ENCODE measurements at regions not wholly inside any gene's neighbourhood (a gene's known extent, or its start where the extent isn't known, plus 50 kb on each side); places are given as distances from the start of the nearest gene placed in this dataset.

GRCh38 chrX:9227276-9227675, 193.3 kb upstream of the FAM9B start:
- intact Hi-C loops (cut with DNase I; ENCODE audit: low total_unique reads) = no loop called here
- H3K9me3 ChIP-seq = no peaks in the 10 kb centered on the region
- H3K27ac ChIP-seq = no peak overlapping the region
- TF ChIP-seq, protein P1, sequence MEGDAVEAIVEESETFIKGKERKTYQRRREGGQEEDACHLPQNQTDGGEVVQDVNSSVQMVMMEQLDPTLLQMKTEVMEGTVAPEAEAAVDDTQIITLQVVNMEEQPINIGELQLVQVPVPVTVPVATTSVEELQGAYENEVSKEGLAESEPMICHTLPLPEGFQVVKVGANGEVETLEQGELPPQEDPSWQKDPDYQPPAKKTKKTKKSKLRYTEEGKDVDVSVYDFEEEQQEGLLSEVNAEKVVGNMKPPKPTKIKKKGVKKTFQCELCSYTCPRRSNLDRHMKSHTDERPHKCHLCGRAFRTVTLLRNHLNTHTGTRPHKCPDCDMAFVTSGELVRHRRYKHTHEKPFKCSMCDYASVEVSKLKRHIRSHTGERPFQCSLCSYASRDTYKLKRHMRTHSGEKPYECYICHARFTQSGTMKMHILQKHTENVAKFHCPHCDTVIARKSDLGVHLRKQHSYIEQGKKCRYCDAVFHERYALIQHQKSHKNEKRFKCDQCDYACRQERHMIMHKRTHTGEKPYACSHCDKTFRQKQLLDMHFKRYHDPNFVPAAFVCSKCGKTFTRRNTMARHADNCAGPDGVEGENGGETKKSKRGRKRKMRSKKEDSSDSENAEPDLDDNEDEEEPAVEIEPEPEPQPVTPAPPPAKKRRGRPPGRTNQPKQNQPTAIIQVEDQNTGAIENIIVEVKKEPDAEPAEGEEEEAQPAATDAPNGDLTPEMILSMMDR (IDR thresholded peaks at IDR 0.05) = no peak
- TF ChIP-seq POLR2A (IDR thresholded peaks at IDR 0.05) = no peak
- 89% methylated on average over 6 of the region's 6 CpGs for WGBS, 2 donors
- H3K36me3 ChIP-seq (ENCODE audit: low read depth, missing control alignments) = no peaks in the 10 kb centered on the region
- DNase-seq = no peak
- no peaks in the 10 kb centered on the region for H3K27me3 ChIP-seq
- H3K4me1 ChIP-seq = no peaks in the 10 kb centered on the region
- no peak overlapping the region for H3K4me3 ChIP-seq

DNA sequence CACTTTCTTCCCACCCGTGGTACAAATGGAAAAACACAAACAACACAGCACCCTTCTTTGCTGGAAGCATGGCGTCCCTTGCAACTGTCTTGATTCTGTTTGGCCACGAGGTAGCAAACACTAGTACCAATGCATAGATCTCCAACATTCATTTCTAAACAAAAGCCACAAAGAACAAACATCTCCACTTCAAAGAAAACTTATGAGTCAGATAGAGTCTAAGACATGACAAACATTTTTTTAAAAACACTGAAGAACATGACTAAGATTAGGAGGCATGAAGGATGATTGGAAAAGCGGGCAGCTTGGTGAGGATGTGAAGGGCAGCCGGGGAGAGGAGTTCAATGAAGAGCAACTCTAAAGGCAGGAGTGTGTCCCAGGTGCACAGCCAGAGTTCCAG, 197.6 kb upstream of the FAM9B start:
- no peak overlapping the region for H3K4me3 ChIP-seq
- WGBS, 2 donors = 88 to 99% methylated on average over 5 of the region's 5 CpGs
- no peaks in the 10 kb centered on the region for H3K36me3 ChIP-seq (ENCODE audit: low read depth, missing control alignments)
- no peaks in the 10 kb centered on the region for H3K4me1 ChIP-seq
- TF ChIP-seq, protein P1 (IDR thresholded peaks at IDR 0.05) = no peak
- intact Hi-C loops (cut with DNase I; ENCODE audit: low total_unique reads) = no loop called here
- H3K9me3 ChIP-seq = no peaks in the 10 kb centered on the region
- DNase-seq = no peak
- no peak overlapping the region for H3K27ac ChIP-seq
- no peaks in the 10 kb centered on the region for H3K27me3 ChIP-seq

DNA sequence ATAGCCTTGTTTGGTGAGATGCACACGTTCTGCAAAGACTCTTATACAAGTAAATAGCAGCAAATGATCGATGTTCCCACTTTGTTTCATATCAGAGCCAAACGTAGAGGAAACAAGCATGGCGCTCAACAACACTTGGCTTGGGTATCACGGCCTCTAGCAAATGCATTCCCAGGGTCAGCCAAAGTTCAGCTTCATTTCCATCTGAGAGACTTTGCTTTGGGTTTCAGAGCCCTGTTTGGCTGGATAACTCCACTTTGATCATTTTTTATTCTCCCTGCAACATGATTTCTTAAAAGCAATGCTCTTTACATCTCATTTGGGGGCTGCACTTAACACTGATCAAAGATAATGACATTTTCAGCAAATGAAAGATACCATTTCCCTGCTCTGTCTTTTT, 199.2 kb upstream of the FAM9B start:
- intact Hi-C loops (cut with DNase I; ENCODE audit: low total_unique reads) = no loop called here
- Histone ChIP-seq H3K4me3 (no peak overlapping the region), H3K36me3 (ENCODE audit: low read depth, missing control alignments) (no peaks in the 10 kb centered on the region), H3K4me1 (no peaks in the 10 kb centered on the region), H3K27ac (no peak overlapping the region), H3K9me3 (no peaks in the 10 kb centered on the region), H3K27me3 (no peaks in the 10 kb centered on the region)
- 54 to 64% methylated on average over 3 to 5 of the region's 5 CpGs for WGBS, 2 donors
- TF ChIP-seq, protein P1 (IDR thresholded peaks at IDR 0.05) = no peak
- no peak for TF ChIP-seq POLR2A (IDR thresholded peaks at IDR 0.05)
- no peak for DNase-seq

- H3K4me3 ChIP-seq = no peak overlapping the region
- intact Hi-C loops (cut with DNase I; ENCODE audit: low total_unique reads) = no loop called here
- H3K36me3 ChIP-seq (ENCODE audit: low read depth, missing control alignments) = no peaks in the 10 kb centered on the region
- no peak overlapping the region for H3K27ac ChIP-seq
- no peaks in the 10 kb centered on the region for H3K4me1 ChIP-seq
- no peak for TF ChIP-seq POLR2A (IDR thresholded peaks at IDR 0.05)
- TF ChIP-seq, protein P1 (IDR thresholded peaks at IDR 0.05) = no peak
- no peaks in the 10 kb centered on the region for H3K27me3 ChIP-seq
- H3K9me3 ChIP-seq = no peaks in the 10 kb centered on the region
- WGBS, 2 donors = 80 to 84% methylated on average over 3 of the region's 3 CpGs
- no peak for DNase-seq
These were observed 200.4 kb upstream of the FAM9B start for GRCh38 chrX:9234315-9234714.

DNA sequence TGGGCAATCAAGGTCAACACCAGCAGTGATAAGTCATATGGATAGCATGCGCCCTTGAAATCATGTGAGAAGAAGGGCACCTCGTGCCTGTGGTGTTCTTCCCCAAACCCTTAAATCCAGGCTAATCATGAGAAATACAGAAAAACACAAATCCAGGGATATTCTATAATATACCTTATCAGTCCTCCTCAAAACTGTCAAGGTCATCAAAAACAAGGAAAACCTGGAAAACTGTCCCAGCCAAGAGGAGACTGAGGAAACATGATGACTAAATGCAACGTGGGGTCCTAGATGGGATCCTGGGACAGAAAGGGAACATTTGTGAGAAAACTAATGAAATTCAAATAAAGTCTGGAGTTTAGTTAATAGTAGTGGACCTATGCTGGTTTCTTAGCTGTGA, 201.8 kb upstream of the FAM9B start:
- DNase-seq = no peak
- TF ChIP-seq, protein P1 (IDR thresholded peaks at IDR 0.05) = no peak
- TF ChIP-seq POLR2A (IDR thresholded peaks at IDR 0.05) = no peak
- H3K27me3 ChIP-seq = no peaks in the 10 kb centered on the region
- H3K4me3 ChIP-seq = no peak overlapping the region
- no peaks in the 10 kb centered on the region for H3K9me3 ChIP-seq
- no peaks in the 10 kb centered on the region for H3K36me3 ChIP-seq (ENCODE audit: low read depth, missing control alignments)
- no peak overlapping the region for H3K27ac ChIP-seq
- 71 to 85% methylated on average over 3 of the region's 3 CpGs for WGBS, 2 donors
- intact Hi-C loops (cut with DNase I; ENCODE audit: low total_unique reads) = no loop called here
- no peaks in the 10 kb centered on the region for H3K4me1 ChIP-seq
